Right atrium auricular region (tissue), 2 donors: ENCODE measurements at regions not wholly inside any gene's neighbourhood (a gene's known extent, or its start where the extent isn't known, plus 50 kb on each side); places are given as distances from the start of the nearest gene placed in this dataset.
A peak's percentile ranks its signal among the peaks of the same experiment; 100 is the strongest.
"Not testable (repeated sequence)": the region's sequence is repeated elsewhere in the genome, so short reads cannot be mapped to it uniquely, and the experiment has no call there.

Source experiments
- DNase-seq: peaks from one replicate; pipeline ENCODE4 v3.0.0-alpha.2; 2019; ENCODE audit warnings: low spot score
- H3K27ac ChIP-seq, 2 donors: fragments of 200-600 bp; sonication (generic); 1 replicate in 1 of 2; 2 replicates in 1 of 2; pipeline ENCODE4 v1.5.1; 2016 to 2019
- H3K27me3 ChIP-seq, 2 donors: fragments of 200-600 bp; sonication (generic); one replicate each; pipeline versions ENCODE4 v1.5.1 to v1.6.0; 2017 to 2019
- H3K36me3 ChIP-seq: fragments of 200-600 bp; sonication (generic); one replicate; pipeline ENCODE4 v1.5.1; 2016
- H3K4me1 ChIP-seq, 2 donors: fragments of 200-600 bp; sonication (generic); one replicate each; pipeline versions ENCODE4 v1.5.1 to v1.6.0; 2017 to 2019
- H3K4me3 ChIP-seq, 2 donors: fragments of 200-600 bp; sonication (generic); 1 replicate in 1 of 2; 2 replicates in 1 of 2; pipeline ENCODE4 v1.5.1; 2017 to 2019; ENCODE audit warnings: mild to moderate bottlenecking in 1 of 2, moderate library complexity in 1 of 2
- H3K9me3 ChIP-seq, 2 donors: fragments of 200-600 bp; sonication (generic); one replicate each; pipeline ENCODE4 v1.5.1; 2019
- CTCF ChIP-seq, 2 donors: fragments of 200-600 bp; sonication (generic); IDR thresholded peaks; one replicate each; pipeline ENCODE4 v1.5.1; 2019; ENCODE audit warnings: antibody characterized with exemption in 2 of 2

GRCh38 chr2:173521450-173522192, 166.9 kb downstream of the CDCA7 start:
- no peaks in the 10 kb centered on the region for H3K27me3 ChIP-seq
- H3K9me3 ChIP-seq = peaks cover 0 to 19% of the 10 kb centered on the region in 2 donors
- H3K36me3 ChIP-seq = no peaks in the 10 kb centered on the region
- no peak for DNase-seq
- no peak overlapping the region for H3K27ac ChIP-seq
- H3K4me1 ChIP-seq = no peaks in the 10 kb centered on the region
- no peak for TF ChIP-seq CTCF (IDR thresholded peaks at IDR 0.05)
- H3K4me3 ChIP-seq = no peak overlapping the region

- H3K27ac ChIP-seq = no peak overlapping the region
- H3K27me3 ChIP-seq = no peaks in the 10 kb centered on the region
- H3K4me3 ChIP-seq = no peak overlapping the region
- no peak for DNase-seq
- TF ChIP-seq CTCF (IDR thresholded peaks at IDR 0.05) = no peak
- no peaks in the 10 kb centered on the region for H3K4me1 ChIP-seq
- peaks cover 0 to 13% of the 10 kb centered on the region in 2 donors for H3K9me3 ChIP-seq
- H3K36me3 ChIP-seq = no peaks in the 10 kb centered on the region
Measured at GRCh38 chr2:173523497-173523896, 168.8 kb downstream of the CDCA7 start.

- Histone ChIP-seq H3K27ac (peak overlapping the region in 1 of 2 donors; percentile 1), H3K27me3 (no peaks in the 10 kb centered on the region), H3K9me3 (peaks cover 0 to 10% of the 10 kb centered on the region in 2 donors), H3K4me3 (no peak overlapping the region), H3K36me3 (no peaks in the 10 kb centered on the region), H3K4me1 (no peaks in the 10 kb centered on the region)
- no peak for DNase-seq
- TF ChIP-seq CTCF (IDR thresholded peaks at IDR 0.05) = no peak
Measured at GRCh38 chr2:173524256-173524955, 169.7 kb downstream of the CDCA7 start.

- not testable (repeated sequence) for H3K9me3 ChIP-seq, H3K4me1 ChIP-seq, DNase-seq, H3K27me3 ChIP-seq, H3K36me3 ChIP-seq, H3K27ac ChIP-seq, H3K4me3 ChIP-seq
Measured at GRCh38 chr2:173532732-173533531, 178.3 kb downstream of the CDCA7 start.

- DNase-seq = no peak
- H3K9me3 ChIP-seq = no peaks in the 10 kb centered on the region
- H3K27ac ChIP-seq = no peak overlapping the region
- H3K27me3 ChIP-seq = no peaks in the 10 kb centered on the region
- H3K4me1 ChIP-seq = no peaks in the 10 kb centered on the region
- no peaks in the 10 kb centered on the region for H3K36me3 ChIP-seq
- TF ChIP-seq CTCF (IDR thresholded peaks at IDR 0.05) = no peak
- no peak overlapping the region for H3K4me3 ChIP-seq
Measured at GRCh38 chr2:173537694-173538093, 183.0 kb downstream of the CDCA7 start.

GRCh38 chr2:173539615-173540014, 184.9 kb downstream of the CDCA7 start:
- no peaks in the 10 kb centered on the region for H3K9me3 ChIP-seq
- DNase-seq = no peak
- no peak for TF ChIP-seq CTCF (IDR thresholded peaks at IDR 0.05)
- H3K27me3 ChIP-seq = no peaks in the 10 kb centered on the region
- no peaks in the 10 kb centered on the region for H3K4me1 ChIP-seq
- no peaks in the 10 kb centered on the region for H3K36me3 ChIP-seq
- no peak overlapping the region for H3K27ac ChIP-seq
- no peak overlapping the region for H3K4me3 ChIP-seq
